ENCODE measurements at regions not wholly inside any gene's neighbourhood (a gene's known extent, or its start where the extent isn't known, plus 50 kb on each side); places are given as distances from the start of the nearest gene placed in this dataset.

DNA sequence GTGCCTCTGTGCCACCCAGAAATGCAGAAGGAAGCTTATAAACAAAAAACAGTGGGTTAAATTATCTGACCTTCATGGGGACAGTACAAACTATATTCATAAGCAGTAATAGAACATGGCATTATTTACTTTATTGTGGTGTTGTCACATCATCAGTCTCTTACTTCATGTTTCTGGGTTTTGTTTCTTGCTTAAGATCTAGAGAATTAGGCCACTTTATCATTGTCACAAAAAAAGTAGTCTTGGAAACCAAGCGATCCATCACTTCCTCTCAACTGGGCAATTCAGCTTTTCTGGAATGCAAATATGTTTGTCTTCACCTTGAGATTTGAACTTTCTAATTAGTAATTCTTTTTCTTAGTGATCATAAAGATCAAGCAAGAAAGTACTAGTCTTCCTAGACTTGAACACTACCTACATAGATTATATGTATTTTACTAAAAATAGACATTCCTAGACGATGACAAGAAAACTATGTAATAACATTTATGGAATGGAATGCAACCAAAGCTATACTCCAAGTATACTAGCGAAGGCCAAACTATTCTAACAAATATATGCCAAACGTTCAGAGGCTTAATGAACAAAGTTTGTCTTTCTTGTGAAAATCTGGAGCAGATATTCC lies 363.4 kb downstream of the DAD1 start:
- ChIA-PET POLR2A (ENCODE audit: low non-redundant PET) (no interaction called here), CTCF (interaction anchor here (0.6 to 1.0 kb wide), 4 partner anchors 60 to 883 kb away, joined by 3 to 4 read pairs (median 3); no protein-coding TSS in a partner anchor)
- TF ChIP-seq, protein P1, sequence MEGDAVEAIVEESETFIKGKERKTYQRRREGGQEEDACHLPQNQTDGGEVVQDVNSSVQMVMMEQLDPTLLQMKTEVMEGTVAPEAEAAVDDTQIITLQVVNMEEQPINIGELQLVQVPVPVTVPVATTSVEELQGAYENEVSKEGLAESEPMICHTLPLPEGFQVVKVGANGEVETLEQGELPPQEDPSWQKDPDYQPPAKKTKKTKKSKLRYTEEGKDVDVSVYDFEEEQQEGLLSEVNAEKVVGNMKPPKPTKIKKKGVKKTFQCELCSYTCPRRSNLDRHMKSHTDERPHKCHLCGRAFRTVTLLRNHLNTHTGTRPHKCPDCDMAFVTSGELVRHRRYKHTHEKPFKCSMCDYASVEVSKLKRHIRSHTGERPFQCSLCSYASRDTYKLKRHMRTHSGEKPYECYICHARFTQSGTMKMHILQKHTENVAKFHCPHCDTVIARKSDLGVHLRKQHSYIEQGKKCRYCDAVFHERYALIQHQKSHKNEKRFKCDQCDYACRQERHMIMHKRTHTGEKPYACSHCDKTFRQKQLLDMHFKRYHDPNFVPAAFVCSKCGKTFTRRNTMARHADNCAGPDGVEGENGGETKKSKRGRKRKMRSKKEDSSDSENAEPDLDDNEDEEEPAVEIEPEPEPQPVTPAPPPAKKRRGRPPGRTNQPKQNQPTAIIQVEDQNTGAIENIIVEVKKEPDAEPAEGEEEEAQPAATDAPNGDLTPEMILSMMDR (conservative IDR thresholded peaks at IDR 0.05; ENCODE audit: low read depth), result no peak
- DNase-seq (ENCODE audit: low spot score), result peak; percentile 16
- peak overlapping the region; percentile 62; the same call in 1 of the 2 replicates for H3K27ac ChIP-seq

DNA sequence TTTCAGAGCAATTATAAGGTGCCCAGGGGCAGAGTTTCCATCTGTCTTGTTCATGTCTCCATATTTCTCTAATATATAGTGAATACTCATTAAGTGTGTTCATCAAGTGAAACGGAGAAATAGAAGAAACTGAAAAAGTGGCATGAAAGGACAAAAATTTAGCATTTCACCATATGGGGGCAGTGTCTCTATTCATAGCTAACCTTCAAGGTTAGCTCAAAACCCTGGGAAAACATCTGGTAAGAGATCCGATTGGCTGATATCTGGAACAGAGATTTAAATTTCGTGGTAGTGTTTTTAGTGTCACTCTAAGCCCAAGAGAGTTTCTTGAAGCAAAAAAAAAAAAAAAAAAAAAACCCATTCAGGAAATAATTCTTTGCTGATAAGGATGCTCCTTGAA lies 367.5 kb downstream of the DAD1 start:
- no peak overlapping the region for H3K27ac ChIP-seq
- ChIA-PET POLR2A (ENCODE audit: low non-redundant PET) (no interaction called here), CTCF (interaction anchor here (0.7 to 1.7 kb wide), 4 partner anchors 20 to 254 kb away, joined by 3 to 7 read pairs (median 4); no protein-coding TSS in a partner anchor)
- TF ChIP-seq, protein P1 (conservative IDR thresholded peaks at IDR 0.05; ENCODE audit: low read depth), result peak; percentile 18; the same call in 1 of the 2 replicates
- DNase-seq (ENCODE audit: low spot score), result peak; percentile 41

- POLR2A ChIA-PET (ENCODE audit: low non-redundant PET), result no interaction called here
- TF ChIP-seq, protein P1 (conservative IDR thresholded peaks at IDR 0.05; ENCODE audit: low read depth), result peak; percentile 14; the same call in 1 of the 2 replicates
- no peak overlapping the region for H3K27ac ChIP-seq
- peak; percentile 17 for DNase-seq (ENCODE audit: low spot score)
- CTCF ChIA-PET, result interaction anchor here (1.0 to 1.7 kb wide), 2 partner anchors 19 to 23 kb away, joined by 3 to 8 read pairs; no protein-coding TSS in a partner anchor
Observed at GRCh38 chr14:22220427-22220826, 368.6 kb downstream of the DAD1 start.

DNA sequence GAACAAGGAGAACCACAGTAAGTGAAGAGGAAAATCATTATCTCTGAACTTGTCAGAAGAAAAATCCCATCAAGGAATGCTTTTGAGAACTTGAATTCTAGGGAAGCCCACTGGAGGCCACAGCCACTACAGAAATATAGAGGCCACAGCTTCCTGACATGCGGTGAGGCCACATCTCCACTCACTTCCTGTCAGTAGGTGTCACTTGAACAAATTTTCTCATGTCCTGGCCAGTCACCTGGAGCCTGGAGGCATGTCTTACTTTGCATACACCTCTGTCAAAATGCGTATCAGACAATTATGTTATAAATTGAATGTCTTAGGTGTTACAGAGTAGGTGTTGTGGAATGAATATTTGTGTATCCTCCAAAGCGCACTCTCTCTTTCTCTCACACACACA lies 370.3 kb downstream of the DAD1 start:
- POLR2A ChIA-PET (ENCODE audit: low non-redundant PET), result no interaction called here
- CTCF ChIA-PET, result interaction anchor here (0.7 to 0.8 kb wide), 3 partner anchors 18 to 275 kb away, joined by 3 to 4 read pairs (median 4); no protein-coding TSS in a partner anchor
- no peak for DNase-seq (ENCODE audit: low spot score)
- TF ChIP-seq, protein P1 (conservative IDR thresholded peaks at IDR 0.05; ENCODE audit: low read depth), result no peak
- no peak overlapping the region for H3K27ac ChIP-seq

DNA sequence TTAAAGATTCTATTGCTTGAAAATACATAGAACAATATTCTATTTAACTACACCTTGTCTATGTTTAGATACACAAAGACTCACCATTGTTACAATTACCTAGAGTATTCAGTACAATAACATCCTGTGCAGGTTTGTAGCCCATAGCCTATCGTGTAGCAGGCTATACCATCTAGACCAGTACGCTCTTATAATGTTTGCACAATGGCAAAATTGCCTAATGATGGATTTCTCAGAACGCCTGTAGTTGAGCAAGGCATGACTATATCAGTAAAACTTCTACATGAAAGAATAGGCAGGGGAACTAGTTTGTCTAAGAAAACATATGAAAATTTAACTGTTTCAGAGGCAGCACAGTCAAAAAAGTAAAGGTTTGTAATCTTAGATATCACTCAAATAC lies 375.9 kb downstream of the DAD1 start:
- POLR2A ChIA-PET (ENCODE audit: low non-redundant PET), result no interaction called here
- peak; percentile 13 for DNase-seq (ENCODE audit: low spot score)
- CTCF ChIA-PET, result interaction anchor here (0.6 kb wide), 1 partner anchor 527 kb away, joined by 3 read pairs; no protein-coding TSS in a partner anchor
- TF ChIP-seq, protein P1 (conservative IDR thresholded peaks at IDR 0.05; ENCODE audit: low read depth), result no peak
- no peak overlapping the region for H3K27ac ChIP-seq

DNA sequence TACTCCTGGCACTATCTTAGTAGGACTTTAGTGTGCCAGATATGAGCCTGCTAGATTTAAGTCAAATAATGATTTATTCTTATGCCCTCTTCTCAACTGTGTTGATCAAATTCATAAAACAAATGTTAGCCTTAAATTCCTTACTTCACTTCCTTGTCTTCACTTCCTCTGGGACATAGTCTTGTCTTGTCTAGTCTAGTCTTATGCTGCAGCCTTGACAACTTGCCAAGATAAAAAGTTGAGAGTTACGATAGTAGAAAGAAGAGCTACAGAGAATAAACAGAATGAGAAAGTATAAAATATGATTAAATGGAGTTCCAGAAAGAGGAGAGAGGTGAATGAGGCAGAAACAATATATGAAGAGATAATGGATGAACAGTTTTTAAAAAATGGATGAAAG lies 378.1 kb downstream of the DAD1 start:
- ChIA-PET CTCF (interaction anchor here (0.7 kb wide), 1 partner anchor 10 kb away, joined by 4 read pairs; no protein-coding TSS in a partner anchor), POLR2A (ENCODE audit: low non-redundant PET) (no interaction called here)
- TF ChIP-seq, protein P1 (conservative IDR thresholded peaks at IDR 0.05; ENCODE audit: low read depth), result no peak
- no peak overlapping the region for H3K27ac ChIP-seq
- DNase-seq (ENCODE audit: low spot score), result no peak
